Neural cell (in vitro differentiated cells): ENCODE measurements at regions not wholly inside any gene's neighbourhood (a gene's known extent, or its start where the extent isn't known, plus 50 kb on each side); places are given as distances from the start of the nearest gene placed in this dataset.

ENCODE experiments used
- H2AFZ ChIP-seq: fragments of 200-600, 300-800 bp; sonication (generic), shearing (Covaris generic); 2 replicates; pipeline ENCODE4 v1.6.0; 2014; ENCODE audit warnings: low read depth, mild to moderate bottlenecking, antibody characterized with exemption, low read length, moderate library complexity
- H3F3A ChIP-seq: fragments of 200-600 bp; shearing (Covaris generic); 2 replicates; pipeline ENCODE4 v1.6.1; 2016; ENCODE audit warnings: mild to moderate bottlenecking, moderate library complexity, mixed read lengths, antibody characterized with exemption, low read length; ENCODE audit not compliant: insufficient read depth, poor library complexity, severe bottlenecking
- H3K27ac ChIP-seq: fragments of 200-600, 300-800 bp; sonication (generic), shearing (Covaris generic); 2 replicates; pipeline ENCODE4 v1.5.1; 2014; ENCODE audit warnings: mild to moderate bottlenecking, low read length, moderate library complexity
- H3K27me3 ChIP-seq: fragments of 300-800, 200-600 bp; sonication (generic), shearing (Covaris generic); 2 replicates; pipeline ENCODE4 v1.6.0; 2014; ENCODE audit warnings: mild to moderate bottlenecking, low read depth, low read length, moderate library complexity; ENCODE audit not compliant: insufficient read depth
- H3K36me3 ChIP-seq: fragments of 300-800, 200-600 bp; sonication (generic), shearing (Covaris generic); 2 replicates; pipeline ENCODE4 v1.5.1; 2014; ENCODE audit warnings: mild to moderate bottlenecking, antibody characterized with exemption, low read length, moderate library complexity; ENCODE audit not compliant: insufficient read depth
- H3K4me2 ChIP-seq: fragments of 300-800, 200-600 bp; sonication (generic), shearing (Covaris generic); 2 replicates; pipeline ENCODE4 v1.6.0; 2014; ENCODE audit warnings: mild to moderate bottlenecking, low read length
- H3K4me3 ChIP-seq: fragments of 300-800, 200-600 bp; sonication (generic), shearing (Covaris generic); 2 replicates; pipeline ENCODE4 v1.5.1; 2014; ENCODE audit warnings: mild to moderate bottlenecking, low read length, moderate library complexity
- H3K79me2 ChIP-seq: fragments of 200-600 bp; shearing (Covaris generic); replicated peaks from 2 replicates; pipeline ENCODE4 v1.6.0; 2014; ENCODE audit warnings: mild to moderate bottlenecking, low read length, moderate library complexity; ENCODE audit not compliant: insufficient read depth
- H3K9ac ChIP-seq: fragments of 300-800, 200-600 bp; sonication (generic), shearing (Covaris generic); 2 replicates; pipeline ENCODE4 v1.6.1; 2016; ENCODE audit warnings: mild to moderate bottlenecking, low read length, mixed read lengths
- H3K9me2 ChIP-seq: fragments of 200-600 bp; shearing (Covaris generic); 2 replicates; pipeline ENCODE4 v1.6.1; 2016; ENCODE audit warnings: mild to moderate bottlenecking, low read length, mixed read lengths; ENCODE audit not compliant: insufficient read depth
- H3K9me3 ChIP-seq: fragments of 200-600, 300-800 bp; sonication (generic), shearing (Covaris generic); 2 replicates; pipeline ENCODE4 v1.6.1; 2016; ENCODE audit warnings: mild to moderate bottlenecking, mixed run types, low read length, moderate library complexity, mixed read lengths
- H4K20me1 ChIP-seq: fragments of 200-600 bp; shearing (Covaris generic); 2 replicates; pipeline ENCODE4 v1.6.1; 2016; ENCODE audit warnings: mild to moderate bottlenecking, mixed run types; ENCODE audit not compliant: insufficient read depth
- EP300 ChIP-seq: fragments of 450-650 bp; conservative IDR thresholded peaks from 2 replicates; pipeline ENCODE4 v1.6.1; 2014; ENCODE audit warnings: antibody characterized with exemption, mild to moderate bottlenecking, moderate library complexity; ENCODE audit not compliant: poor library complexity, severe bottlenecking
- MXI1 ChIP-seq: fragments of 450-650 bp; conservative IDR thresholded peaks from 2 replicates; pipeline ENCODE4 v1.6.1; 2014; ENCODE audit warnings: antibody characterized with exemption, mild to moderate bottlenecking; ENCODE audit not compliant: poor library complexity, severe bottlenecking
- POLR2AphosphoS5 ChIP-seq: IDR thresholded peaks from 2 replicates; pipeline ENCODE4 v1.6.1; 2012
- RAD21 ChIP-seq: fragments of 450-650 bp; conservative IDR thresholded peaks from 2 replicates; pipeline ENCODE4 v1.6.1; 2014; ENCODE audit warnings: antibody characterized with exemption, mild to moderate bottlenecking, moderate library complexity
- SMC3 ChIP-seq: fragments of 450-650 bp; conservative IDR thresholded peaks from 2 replicates; pipeline ENCODE4 v1.6.1; 2014; ENCODE audit warnings: antibody characterized with exemption, mild to moderate bottlenecking, moderate library complexity; ENCODE audit not compliant: poor library complexity
- TAF1 ChIP-seq: IDR thresholded peaks from 2 replicates; pipeline ENCODE4 v1.6.1; 2012; ENCODE audit warnings: low read depth
- TF ChIP-seq, protein P1 (sequence below): IDR thresholded peaks from 2 replicates; pipeline ENCODE4 v1.6.1; 2012; ENCODE audit warnings: borderline replicate concordance

DNA sequence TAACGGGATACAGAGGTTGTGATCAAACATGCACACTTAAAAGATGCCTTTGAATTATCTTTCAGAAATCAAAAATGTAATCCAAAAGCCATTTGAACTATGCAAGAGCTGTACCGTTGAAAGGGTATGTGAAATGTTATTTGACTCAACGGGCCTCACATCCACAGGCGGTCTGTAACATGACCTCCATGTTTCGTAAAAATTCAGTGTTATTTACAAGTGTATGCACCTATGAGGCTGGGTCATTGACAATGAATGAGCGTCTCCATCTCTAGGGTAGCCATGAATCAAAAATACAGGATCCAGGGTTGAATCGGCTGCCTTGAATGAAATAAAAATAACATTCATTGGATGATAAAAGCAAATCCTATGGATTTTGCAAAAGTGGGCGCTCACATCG, 100.1 kb downstream of the CRLF2 start:
- Histone ChIP-seq H3K27ac (peak overlapping the region; percentile 46), H3F3A (peaks cover 3% of the 10 kb centered on the region), H3K9me2 (no peaks in the 10 kb centered on the region), H3K36me3 (no peaks in the 10 kb centered on the region), H3K9me3 (no peaks in the 10 kb centered on the region), H3K4me3 (peak overlapping the region; percentile 59), H4K20me1 (no peaks in the 10 kb centered on the region), H3K9ac (peak overlapping the region; percentile 60), H3K27me3 (no peaks in the 10 kb centered on the region), H2AFZ (peak overlapping the region; percentile 41), H3K79me2 (no peaks in the 10 kb centered on the region), H3K4me2 (peak overlapping the region; percentile 56)
- TF ChIP-seq POLR2AphosphoS5 (no peak), TAF1 (no peak), MXI1 (no peak)
- TF ChIP-seq, protein P1, sequence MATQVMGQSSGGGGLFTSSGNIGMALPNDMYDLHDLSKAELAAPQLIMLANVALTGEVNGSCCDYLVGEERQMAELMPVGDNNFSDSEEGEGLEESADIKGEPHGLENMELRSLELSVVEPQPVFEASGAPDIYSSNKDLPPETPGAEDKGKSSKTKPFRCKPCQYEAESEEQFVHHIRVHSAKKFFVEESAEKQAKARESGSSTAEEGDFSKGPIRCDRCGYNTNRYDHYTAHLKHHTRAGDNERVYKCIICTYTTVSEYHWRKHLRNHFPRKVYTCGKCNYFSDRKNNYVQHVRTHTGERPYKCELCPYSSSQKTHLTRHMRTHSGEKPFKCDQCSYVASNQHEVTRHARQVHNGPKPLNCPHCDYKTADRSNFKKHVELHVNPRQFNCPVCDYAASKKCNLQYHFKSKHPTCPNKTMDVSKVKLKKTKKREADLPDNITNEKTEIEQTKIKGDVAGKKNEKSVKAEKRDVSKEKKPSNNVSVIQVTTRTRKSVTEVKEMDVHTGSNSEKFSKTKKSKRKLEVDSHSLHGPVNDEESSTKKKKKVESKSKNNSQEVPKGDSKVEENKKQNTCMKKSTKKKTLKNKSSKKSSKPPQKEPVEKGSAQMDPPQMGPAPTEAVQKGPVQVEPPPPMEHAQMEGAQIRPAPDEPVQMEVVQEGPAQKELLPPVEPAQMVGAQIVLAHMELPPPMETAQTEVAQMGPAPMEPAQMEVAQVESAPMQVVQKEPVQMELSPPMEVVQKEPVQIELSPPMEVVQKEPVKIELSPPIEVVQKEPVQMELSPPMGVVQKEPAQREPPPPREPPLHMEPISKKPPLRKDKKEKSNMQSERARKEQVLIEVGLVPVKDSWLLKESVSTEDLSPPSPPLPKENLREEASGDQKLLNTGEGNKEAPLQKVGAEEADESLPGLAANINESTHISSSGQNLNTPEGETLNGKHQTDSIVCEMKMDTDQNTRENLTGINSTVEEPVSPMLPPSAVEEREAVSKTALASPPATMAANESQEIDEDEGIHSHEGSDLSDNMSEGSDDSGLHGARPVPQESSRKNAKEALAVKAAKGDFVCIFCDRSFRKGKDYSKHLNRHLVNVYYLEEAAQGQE: no peak

- no peaks in the 10 kb centered on the region for H3K36me3 ChIP-seq
- peak overlapping the region; percentile 41 for H2AFZ ChIP-seq
- no peaks in the 10 kb centered on the region for H3K9me2 ChIP-seq
- TF ChIP-seq MXI1: no peak
- TF ChIP-seq, protein P1: peak; percentile 22
- H3K4me3 ChIP-seq: peak overlapping the region; percentile 59
- no peaks in the 10 kb centered on the region for H3K9me3 ChIP-seq
- peak overlapping the region; percentile 60 for H3K9ac ChIP-seq
- no peaks in the 10 kb centered on the region for H4K20me1 ChIP-seq
- H3K4me2 ChIP-seq: peak overlapping the region; percentile 56
- no peaks in the 10 kb centered on the region for H3K27me3 ChIP-seq
- peak overlapping the region; percentile 46 for H3K27ac ChIP-seq
- H3K79me2 ChIP-seq: no peaks in the 10 kb centered on the region
- H3F3A ChIP-seq: peaks cover 3% of the 10 kb centered on the region
These were observed 100.7 kb downstream of the CRLF2 start for GRCh38 chrX:1111601-1112300.

DNA sequence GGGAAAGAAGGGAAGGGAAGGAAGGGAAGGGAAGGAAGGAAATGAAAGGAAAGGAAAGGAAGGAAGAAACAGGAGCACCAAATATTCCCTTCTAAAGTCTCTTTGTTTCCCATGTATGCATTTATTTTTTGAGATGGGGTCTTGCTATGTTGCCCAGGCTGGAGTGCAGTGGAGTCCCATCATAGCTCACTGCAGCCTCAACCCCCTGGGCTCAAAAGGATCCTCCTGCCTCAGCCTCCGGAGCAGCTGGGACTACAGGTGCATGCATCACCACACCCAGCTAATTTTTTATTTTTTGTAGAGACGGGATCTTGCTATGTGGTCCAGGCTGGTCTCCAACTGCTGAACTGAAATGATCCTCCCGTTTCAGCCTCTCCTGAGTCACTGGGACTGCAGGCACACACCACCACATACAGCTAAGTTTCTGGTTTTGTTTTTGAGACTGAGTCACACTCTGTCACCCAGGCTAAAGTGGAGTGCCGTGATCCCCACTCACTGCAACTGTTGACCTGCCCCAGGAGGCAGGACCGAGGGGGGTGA, 102.8 kb downstream of the CRLF2 start:
- no peak overlapping the region for H3K4me2 ChIP-seq
- no peaks in the 10 kb centered on the region for H3K9me3 ChIP-seq
- H3K79me2 ChIP-seq: no peaks in the 10 kb centered on the region
- no peak overlapping the region for H3K4me3 ChIP-seq
- peaks cover 3% of the 10 kb centered on the region for H3F3A ChIP-seq
- no peak overlapping the region for H3K27ac ChIP-seq
- no peaks in the 10 kb centered on the region for H3K9me2 ChIP-seq
- TF ChIP-seq MXI1 (no peak), EP300 (no peak), RAD21 (no peak), SMC3 (no peak)
- no peaks in the 10 kb centered on the region for H3K36me3 ChIP-seq
- H2AFZ ChIP-seq: no peak overlapping the region
- no peak overlapping the region for H3K9ac ChIP-seq
- H3K27me3 ChIP-seq: no peaks in the 10 kb centered on the region
- H4K20me1 ChIP-seq: no peaks in the 10 kb centered on the region
